ENCODE measurements at regions not wholly inside any gene's neighbourhood (a gene's known extent, or its start where the extent isn't known, plus 50 kb on each side); places are given as distances from the start of the nearest gene placed in this dataset.

DNA sequence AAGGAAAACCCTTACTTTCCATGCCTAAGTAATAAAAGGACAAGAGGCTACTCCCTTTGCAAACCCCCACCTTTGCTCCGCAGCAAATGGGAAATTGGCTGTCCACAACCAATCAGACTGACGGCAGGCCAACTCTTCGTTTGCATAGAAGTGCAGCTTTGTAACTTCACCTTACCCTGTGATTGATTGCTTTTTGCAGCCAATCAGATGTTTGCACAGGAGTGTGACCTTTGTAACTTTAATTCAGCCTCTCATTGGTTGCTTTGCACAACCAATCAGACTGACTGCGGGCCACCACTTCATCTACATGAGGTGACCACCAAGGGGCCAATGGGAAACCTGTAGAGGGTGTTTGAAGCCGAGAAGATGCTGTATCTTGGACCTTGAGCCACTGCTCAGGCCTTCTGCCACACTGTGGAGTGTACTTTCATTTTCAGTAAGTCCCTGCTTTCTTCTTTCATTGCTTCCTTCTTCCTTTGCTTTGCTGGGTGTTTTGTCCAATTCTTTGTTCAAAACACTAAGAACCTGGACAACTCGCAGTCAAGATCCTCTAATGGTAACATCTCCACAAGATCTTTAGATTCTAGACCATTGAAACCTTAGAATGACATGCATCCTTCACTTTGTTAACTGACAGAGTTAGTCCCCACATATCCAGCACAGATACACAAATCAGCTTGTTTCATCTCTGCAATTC is 51.3 kb upstream of the FREM1 start:
- DNase-seq: no peak

DNA sequence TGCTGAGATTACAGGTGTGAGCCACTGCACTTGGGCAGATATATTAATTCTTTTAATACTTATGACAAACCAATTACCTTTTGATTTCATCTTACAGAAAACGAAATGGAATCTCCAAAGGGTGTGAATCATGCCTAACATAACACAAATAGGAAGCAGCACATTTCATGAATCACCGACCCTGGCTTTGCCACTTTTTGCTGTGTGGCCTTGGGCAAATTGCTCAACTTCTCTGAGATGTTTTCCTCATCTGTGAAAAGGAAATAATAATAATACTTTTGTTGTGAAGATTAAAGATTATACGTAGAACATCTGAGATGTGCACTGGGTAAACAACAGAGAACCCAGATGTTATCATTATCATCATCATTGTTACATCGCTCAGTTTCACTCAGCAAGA is 50.7 kb upstream of the FREM1 start:
- no peak for DNase-seq
